ENCODE measurements at regions not wholly inside any gene's neighbourhood (a gene's known extent, or its start where the extent isn't known, plus 50 kb on each side); places are given as distances from the start of the nearest gene placed in this dataset.
"Not testable (repeated sequence)": the region's sequence is repeated elsewhere in the genome, so short reads cannot be mapped to it uniquely, and the experiment has no call there.

DNA sequence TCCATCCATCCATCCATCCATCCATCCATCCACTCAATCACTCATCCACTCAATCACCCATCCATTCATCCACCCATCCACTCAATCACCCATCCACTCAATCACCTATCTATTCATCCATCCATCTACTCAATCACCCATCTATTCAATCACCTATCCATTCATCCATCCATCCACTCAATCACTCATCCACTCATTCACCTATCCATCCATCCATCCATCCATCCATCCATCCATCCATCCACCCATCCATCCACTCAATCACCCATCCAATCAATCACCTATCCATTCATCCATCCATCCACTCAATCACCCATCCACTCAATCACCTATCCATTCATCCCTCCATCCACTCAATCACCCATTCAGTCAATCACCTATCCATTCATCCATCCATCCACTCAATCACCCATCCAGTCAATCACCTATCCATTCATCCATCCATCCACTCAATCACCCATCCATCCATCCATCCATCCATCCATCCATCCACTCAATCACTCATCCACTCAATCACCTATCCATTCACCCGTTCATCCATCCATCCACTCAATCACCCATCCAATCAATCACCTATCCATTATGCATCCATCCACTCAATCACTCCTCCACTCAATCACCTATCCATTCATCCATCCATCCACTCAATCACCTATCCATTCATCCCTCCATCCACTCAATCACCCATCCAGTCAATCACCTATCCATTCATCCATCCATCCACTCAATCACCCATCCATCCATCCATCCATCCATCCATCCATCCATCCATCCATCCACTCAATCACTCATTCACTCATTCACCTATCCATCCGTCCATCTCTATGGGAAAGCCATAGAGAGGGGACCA, 114.7 kb upstream of the ZBTB40 start:
- DNase-seq: not testable (repeated sequence)

DNA sequence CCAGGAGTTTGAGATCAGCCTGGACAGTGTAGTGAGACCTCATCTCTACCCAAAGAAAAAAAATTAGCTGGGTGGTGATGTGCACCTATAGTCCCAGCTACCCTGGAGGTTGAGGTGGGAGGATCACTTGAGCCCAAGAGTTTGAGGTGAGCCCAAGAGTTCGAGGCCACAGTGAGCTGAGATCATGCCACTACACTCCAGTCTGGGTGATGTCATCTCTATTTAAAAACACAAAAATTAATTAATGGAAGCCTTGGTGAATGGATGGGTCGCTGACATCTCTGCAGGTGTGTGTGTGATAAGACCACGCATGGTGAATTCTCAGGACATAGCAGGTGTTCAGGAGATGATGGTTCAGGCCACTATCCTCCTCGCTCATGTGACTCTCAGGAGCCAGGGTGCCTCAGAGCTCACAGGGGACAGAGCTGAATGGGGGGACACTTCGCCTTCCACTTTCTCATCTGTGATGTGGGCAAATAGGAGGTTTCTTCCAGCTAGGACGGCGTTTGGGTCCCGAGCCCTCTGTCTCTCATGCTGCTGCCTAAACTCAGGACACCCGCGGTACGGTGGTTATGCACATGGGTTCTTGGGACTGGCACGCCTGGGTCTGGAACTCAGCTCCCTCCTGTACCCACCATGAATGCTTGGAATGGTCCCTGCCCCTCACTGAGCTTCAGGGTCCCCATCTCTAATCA, 113.4 kb upstream of the ZBTB40 start:
- DNase-seq: no peak

GRCh38 chr1:22339237-22339636, 112.4 kb upstream of the ZBTB40 start:
- no peak for DNase-seq

DNA sequence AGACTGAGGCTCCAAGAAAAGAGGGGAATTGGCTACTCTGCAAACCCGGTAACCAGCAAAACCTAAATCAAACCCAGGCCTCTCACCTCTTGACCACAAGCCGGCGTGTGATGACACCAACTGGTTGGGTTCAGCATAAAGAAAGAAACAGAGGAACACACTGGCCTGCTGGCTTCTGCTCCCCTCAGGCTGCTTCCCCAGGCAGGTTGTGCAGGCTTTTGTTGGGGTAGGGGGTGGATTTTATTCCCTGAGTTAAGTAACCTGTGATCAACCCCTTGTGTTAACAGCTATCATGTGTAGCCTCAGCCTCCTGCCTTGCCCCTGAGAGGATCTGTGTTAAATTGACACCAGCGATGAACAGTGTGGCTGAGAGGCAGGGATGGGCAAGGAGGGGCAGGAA, 111.6 kb upstream of the ZBTB40 start:
- DNase-seq: no peak

DNA sequence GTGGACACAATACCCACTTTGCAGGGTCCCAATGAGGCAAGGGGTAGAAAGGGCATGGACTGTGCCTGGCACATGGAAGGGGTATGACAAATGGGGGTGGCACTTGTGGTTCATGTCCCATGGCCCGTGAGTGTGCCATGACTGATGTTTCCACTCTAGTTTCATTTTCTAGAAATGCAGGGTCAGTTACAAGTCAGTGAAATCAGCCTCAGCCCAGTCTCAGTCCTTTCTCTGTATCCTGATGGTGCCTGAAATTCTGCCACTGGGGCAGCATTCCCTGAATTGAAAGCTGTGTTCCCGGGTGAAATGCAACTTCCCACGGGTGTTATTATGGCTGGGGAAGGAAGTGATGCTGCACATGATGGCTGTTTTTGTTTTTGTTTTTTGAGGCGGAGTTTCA, 110.8 kb upstream of the ZBTB40 start:
- no peak for DNase-seq

DNA sequence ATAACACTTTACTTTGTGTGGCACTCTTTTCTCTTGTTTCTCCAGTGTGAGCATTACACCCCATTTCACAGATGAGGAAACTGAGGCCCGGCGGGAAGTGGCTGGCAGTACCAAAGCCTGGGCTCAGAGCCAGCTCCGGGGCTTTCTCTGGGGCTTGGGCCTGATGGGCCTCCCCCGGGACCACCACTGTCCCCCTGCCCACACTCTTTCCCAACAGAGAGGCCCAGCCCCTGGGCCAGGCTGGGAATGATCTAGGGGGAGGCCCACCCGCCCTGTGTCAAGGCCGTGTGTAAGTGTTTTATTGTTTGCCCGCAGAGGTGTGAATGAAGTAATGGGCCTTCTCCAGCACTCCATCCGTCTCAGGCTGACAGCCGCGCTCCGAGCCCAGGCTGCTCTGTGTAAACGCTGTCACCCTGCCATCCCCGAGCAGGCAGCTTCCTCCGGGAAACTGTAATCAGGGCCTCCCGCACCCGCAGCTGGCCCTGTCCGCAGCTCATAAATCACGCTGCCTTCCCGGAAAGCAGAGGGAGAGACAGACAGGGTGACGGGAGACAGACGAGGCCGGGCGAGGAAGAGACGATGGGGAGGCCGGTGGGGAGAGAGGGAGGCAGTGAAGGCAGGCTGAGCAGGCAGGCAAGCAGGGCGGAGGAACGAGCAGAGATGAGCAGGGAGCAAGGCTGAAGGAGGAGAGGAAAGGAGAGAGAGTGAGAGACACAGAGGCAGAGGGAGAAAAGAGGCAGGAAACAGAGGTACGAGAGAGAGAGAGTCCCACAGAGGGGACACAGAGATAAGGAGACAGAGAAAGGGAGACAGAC, 109.7 kb upstream of the ZBTB40 start:
- no peak for DNase-seq

- no peak for DNase-seq
These were observed 108.9 kb upstream of the ZBTB40 start for GRCh38 chr1:22342734-22343191.

- no peak for DNase-seq
These were observed 108.0 kb upstream of the ZBTB40 start for GRCh38 chr1:22343456-22344328.

- DNase-seq: no peak
These were observed 107.4 kb upstream of the ZBTB40 start for GRCh38 chr1:22344329-22344630.

DNA sequence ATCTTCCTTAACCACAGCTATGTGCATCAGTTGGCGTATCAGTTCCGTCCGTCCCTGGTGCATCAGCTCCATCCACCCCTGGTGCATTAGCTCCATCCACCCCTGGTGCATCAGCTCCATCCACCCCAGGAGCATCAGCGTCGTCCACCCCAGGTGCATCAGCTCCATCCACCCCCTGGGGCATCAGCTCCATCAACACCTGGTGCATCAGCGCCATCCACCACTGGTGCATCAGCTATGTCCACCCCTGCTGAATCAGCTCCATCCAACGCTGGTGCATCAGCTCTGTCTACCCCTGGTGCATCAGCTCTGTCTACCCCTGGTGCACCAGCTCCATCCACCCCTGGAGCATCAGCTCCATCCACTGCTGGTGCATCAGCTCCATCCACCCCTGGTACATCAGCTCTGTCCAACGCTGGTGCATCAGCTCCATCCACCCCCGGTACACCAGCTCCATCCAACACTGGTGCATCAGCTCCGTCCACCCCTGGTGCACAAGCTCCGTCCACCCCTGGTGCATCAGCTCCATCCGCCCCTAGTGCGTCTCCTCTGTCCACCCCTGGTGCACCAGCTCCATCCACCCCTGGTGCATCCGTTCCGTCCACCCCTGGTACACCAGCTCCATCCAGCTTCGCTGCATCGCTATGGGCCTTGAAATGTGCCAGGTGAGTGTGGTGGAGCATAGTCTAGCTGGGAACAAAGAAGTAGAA, 106.6 kb upstream of the ZBTB40 start:
- no peak for DNase-seq

DNA sequence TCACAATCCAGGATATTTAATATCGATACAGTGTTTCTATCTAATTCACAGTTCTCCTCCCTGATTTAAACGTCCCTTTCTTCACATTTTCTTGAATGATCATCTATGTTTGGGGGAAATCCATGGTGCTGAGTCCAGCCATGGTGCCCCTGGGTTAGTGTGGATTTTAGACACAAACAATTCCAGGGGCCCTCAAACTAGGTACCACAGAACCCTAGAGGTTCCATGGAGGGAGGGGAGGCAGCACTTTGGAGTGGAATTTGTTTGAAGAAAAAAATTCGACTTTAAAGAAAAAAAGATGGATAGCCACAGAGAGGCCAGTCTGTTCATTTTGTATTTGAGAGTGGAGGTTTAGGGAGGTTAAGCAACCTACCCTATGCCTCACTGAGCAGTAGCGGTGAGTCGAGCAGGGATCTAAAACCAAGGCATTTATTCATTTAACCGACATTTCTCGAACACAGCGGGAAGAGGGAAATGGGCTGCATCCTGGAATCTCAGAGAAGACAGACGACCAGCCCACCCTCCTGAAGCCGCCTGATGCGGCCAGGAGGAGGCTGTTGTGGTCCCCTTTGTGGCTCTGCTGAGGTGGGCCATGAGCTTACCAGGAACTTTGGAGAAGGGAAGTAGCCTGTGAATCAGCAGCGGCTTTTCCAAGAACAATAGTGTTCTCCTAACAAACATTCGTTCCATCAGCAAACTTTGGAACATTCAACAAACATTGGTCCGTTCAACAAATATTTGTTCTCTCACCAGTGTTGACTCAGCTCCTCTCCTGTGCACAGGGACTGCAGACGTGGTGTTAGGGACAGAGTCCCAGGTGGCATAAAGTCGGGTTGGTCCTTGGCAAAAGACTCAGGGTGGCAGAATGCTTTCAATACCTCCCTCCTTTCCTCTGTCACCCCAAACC, 103.5 kb upstream of the ZBTB40 start:
- DNase-seq: no peak

GRCh38 chr1:22349362-22350043, 102.1 kb upstream of the ZBTB40 start:
- no peak for DNase-seq

- DNase-seq: no peak
These were observed 101.3 kb upstream of the ZBTB40 start for GRCh38 chr1:22350171-22350923.

- no peak for DNase-seq
These were observed 100.5 kb upstream of the ZBTB40 start for GRCh38 chr1:22350924-22351767.

- DNase-seq: no peak
These were observed 99.9 kb upstream of the ZBTB40 start for GRCh38 chr1:22351768-22352080.

DNA sequence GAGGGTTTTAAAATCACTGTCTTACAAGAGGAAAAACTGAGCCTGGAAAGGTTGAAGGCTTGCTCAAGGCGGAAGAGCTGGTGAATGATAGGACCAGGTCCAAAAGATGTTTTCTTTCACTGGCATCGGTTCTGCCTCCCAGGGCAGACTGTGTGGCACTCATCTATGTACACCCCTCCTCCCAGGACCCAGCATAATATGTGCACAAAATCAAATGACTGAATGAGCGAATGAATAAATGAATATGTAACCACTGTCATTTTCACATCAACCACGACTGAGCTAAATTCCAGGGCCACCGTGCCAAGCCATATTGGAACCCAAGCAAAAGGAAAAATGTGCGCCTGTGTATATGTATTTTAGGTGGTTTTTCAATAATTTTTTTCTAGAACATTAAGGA, 99.3 kb upstream of the ZBTB40 start:
- DNase-seq: no peak

DNA sequence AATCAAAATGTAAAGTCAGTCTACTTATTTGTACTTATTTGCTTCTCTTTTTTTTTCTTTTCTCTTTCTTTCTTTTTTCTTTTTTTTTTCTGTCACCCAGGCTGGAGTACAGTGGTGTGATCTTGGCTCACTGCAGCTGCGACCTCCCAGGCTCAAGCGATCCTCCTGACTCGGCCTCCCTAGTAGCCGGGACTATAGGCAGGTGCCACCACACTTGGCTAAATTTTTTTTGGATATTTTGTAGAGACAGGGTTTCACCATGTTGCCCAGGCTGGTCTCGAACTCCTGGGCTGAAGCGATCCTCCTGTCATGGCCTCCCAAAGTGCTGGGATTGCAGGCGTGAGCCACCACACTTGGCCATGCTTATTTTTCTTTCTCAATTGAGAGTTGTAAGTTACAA, 98.8 kb upstream of the ZBTB40 start:
- DNase-seq: no peak

DNA sequence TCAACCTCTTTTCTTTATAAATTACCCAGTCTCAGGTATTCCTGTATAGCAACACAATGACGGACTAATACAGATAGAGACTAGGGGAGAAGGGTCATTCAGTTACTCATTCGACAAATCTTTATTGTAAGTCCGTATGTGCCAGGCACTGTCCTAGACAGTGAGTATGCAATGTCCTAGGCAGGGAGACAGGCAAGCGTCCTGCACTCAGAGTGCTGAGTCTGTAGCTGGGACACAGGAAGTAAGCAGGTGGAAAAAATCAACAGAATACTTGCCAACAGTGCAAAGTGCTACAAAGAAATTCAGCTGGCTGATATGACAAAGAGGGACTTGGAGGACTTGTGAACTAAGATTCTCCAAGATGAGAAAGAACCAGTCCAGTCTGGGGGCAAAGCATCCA, 92.2 kb upstream of the ZBTB40 start:
- no peak for DNase-seq

Data from activated CD8-positive, alpha-beta memory T cell treated with anti-CD3 and anti-CD28 coated beads for 24 hours (primary cell).